ENCODE measurements at regions not wholly inside any gene's neighbourhood (a gene's known extent, or its start where the extent isn't known, plus 50 kb on each side); places are given as distances from the start of the nearest gene placed in this dataset.
A peak's percentile ranks its signal among the peaks of the same experiment; 100 is the strongest.

DNA sequence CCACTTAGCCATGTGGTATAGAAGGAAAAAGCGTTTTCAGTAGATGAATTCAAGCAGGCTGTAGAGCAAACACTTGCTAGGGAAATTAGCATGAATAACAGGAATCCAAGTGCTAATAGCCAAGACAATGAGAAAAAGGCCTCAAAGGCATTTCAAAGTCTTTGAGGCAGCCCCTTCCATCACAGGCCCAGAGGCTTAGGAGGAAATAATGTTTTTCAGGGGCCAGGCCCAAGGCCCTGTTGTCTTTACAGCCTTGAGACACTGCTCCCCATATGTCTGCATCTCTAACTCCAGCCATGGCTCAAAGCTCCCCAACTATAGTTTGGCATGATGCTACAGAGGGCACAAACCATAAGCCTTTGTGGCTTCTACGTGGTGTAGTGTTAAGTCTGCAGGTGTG lies 563.5 kb downstream of the TAF11L14 start:
- Histone ChIP-seq H2BK15ac (replicated peaks; ENCODE audit: low read depth) (no peak overlapping the region), H2AK5ac (ENCODE audit: low read length) (no peak overlapping the region), H2BK120ac (ENCODE audit: low read depth, low read length) (no peak overlapping the region), H3K79me1 (ENCODE audit: low read length) (no peaks in the 10 kb centered on the region), H4K5ac (ENCODE audit: low read length) (no peak overlapping the region), H3K4me1 (ENCODE audit: control insufficient read depth, low read depth, low read length) (no peaks in the 10 kb centered on the region), H3K36me3 (ENCODE audit: control insufficient read depth, insufficient read depth, low read length) (no peaks in the 10 kb centered on the region), H3K27ac (ENCODE audit: low read depth, low read length) (no peak overlapping the region), H3K18ac (ENCODE audit: low read length) (no peak overlapping the region), H3K9ac (ENCODE audit: low read length) (no peak overlapping the region), H3K4me3 (ENCODE audit: low read length) (no peak overlapping the region), H3K4me2 (ENCODE audit: low read length) (no peak overlapping the region), H2BK5ac (ENCODE audit: low read length) (no peak overlapping the region), H3K27me3 (ENCODE audit: insufficient read depth, low read length, poor library complexity) (no peaks in the 10 kb centered on the region), H3K4ac (ENCODE audit: low read depth, low read length) (no peak overlapping the region), H3K79me2 (ENCODE audit: control insufficient read depth, insufficient read depth, low read length) (no peaks in the 10 kb centered on the region), H3K56ac (ENCODE audit: low read length) (no peak overlapping the region), H3K23ac (ENCODE audit: low read length) (no peak overlapping the region), H4K8ac (ENCODE audit: low read depth, low read length) (no peak overlapping the region)
- DNase-seq, result peak; percentile 7
- no CpG with 5 or more reads among the region's 2 CpGs for WGBS (ENCODE audit: extremely low coverage, insufficient coverage, low lambda C conversion rate)

DNA sequence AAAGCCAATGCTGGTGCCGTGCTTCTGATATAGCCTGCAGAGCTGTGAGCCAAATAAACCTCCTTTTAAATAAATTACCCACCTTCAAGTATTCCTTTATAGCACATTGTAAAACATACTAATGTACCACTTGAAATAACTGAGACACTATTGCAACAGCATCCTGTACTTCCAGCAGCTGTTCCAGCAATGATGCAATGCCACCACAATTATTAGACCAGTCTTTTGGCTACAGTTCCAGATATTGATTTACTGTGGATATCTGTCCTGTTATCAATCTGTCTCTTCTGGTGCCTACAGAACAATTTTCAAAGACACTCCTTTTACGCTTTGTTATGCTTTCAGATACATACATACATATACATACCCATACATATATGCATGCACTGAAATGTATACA lies 567.9 kb downstream of the TAF11L14 start:
- no peak overlapping the region for H3K4me2 ChIP-seq (ENCODE audit: low read length)
- no peak overlapping the region for H3K18ac ChIP-seq (ENCODE audit: low read length)
- no peak overlapping the region for H3K4ac ChIP-seq (ENCODE audit: low read depth, low read length)
- no peak for DNase-seq
- H3K56ac ChIP-seq (ENCODE audit: low read length), result no peak overlapping the region
- no peaks in the 10 kb centered on the region for H3K27me3 ChIP-seq (ENCODE audit: insufficient read depth, low read length, poor library complexity)
- no peak overlapping the region for H2BK5ac ChIP-seq (ENCODE audit: low read length)
- no peak overlapping the region for H2BK120ac ChIP-seq (ENCODE audit: low read depth, low read length)
- no peaks in the 10 kb centered on the region for H3K79me2 ChIP-seq (ENCODE audit: control insufficient read depth, insufficient read depth, low read length)
- H3K4me3 ChIP-seq (ENCODE audit: low read length), result no peak overlapping the region
- H4K5ac ChIP-seq (ENCODE audit: low read length), result no peak overlapping the region
- H3K23ac ChIP-seq (ENCODE audit: low read length), result no peak overlapping the region
- H3K79me1 ChIP-seq (ENCODE audit: low read length), result no peaks in the 10 kb centered on the region
- H3K9ac ChIP-seq (ENCODE audit: low read length), result no peak overlapping the region
- H2BK15ac ChIP-seq (replicated peaks; ENCODE audit: low read depth), result no peak overlapping the region
- no peaks in the 10 kb centered on the region for H3K36me3 ChIP-seq (ENCODE audit: control insufficient read depth, insufficient read depth, low read length)
- H3K4me1 ChIP-seq (ENCODE audit: control insufficient read depth, low read depth, low read length), result no peaks in the 10 kb centered on the region
- H3K27ac ChIP-seq (ENCODE audit: low read depth, low read length), result no peak overlapping the region
- no peak overlapping the region for H4K8ac ChIP-seq (ENCODE audit: low read depth, low read length)
- WGBS (ENCODE audit: extremely low coverage, insufficient coverage, low lambda C conversion rate), result no CpG with 5 or more reads among the region's 2 CpGs
- no peak overlapping the region for H2AK5ac ChIP-seq (ENCODE audit: low read length)

DNA sequence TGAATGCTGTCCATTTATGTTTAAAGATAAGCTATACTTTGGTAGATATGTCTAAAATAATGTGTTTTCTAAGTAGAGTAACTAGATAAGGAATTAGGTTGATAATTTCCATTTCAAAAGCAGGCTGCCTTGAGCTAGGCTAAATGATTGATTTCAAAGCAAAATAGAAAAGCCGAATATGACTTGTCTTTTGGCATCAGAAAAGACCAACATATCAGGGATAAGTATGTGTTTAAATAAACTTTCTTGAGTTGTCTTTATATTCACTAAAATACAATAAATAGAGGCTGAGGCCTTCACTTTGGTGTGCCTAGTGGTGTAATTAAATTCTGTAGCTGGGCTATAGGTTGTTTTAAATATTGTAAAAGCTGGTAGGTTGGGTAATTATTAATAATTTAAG lies 569.0 kb downstream of the TAF11L14 start:
- H3K4ac ChIP-seq (ENCODE audit: low read depth, low read length), result no peak overlapping the region
- no peaks in the 10 kb centered on the region for H3K36me3 ChIP-seq (ENCODE audit: control insufficient read depth, insufficient read depth, low read length)
- no peak overlapping the region for H3K23ac ChIP-seq (ENCODE audit: low read length)
- no peak overlapping the region for H3K4me2 ChIP-seq (ENCODE audit: low read length)
- H2AK5ac ChIP-seq (ENCODE audit: low read length), result no peak overlapping the region
- no peak overlapping the region for H2BK5ac ChIP-seq (ENCODE audit: low read length)
- H2BK120ac ChIP-seq (ENCODE audit: low read depth, low read length), result no peak overlapping the region
- H4K8ac ChIP-seq (ENCODE audit: low read depth, low read length), result no peak overlapping the region
- H4K5ac ChIP-seq (ENCODE audit: low read length), result no peak overlapping the region
- H3K9ac ChIP-seq (ENCODE audit: low read length), result no peak overlapping the region
- H3K4me1 ChIP-seq (ENCODE audit: control insufficient read depth, low read depth, low read length), result no peaks in the 10 kb centered on the region
- H3K79me2 ChIP-seq (ENCODE audit: control insufficient read depth, insufficient read depth, low read length), result no peaks in the 10 kb centered on the region
- H3K18ac ChIP-seq (ENCODE audit: low read length), result no peak overlapping the region
- no CpG with 5 or more reads among the region's 1 CpG for WGBS (ENCODE audit: extremely low coverage, insufficient coverage, low lambda C conversion rate)
- no peaks in the 10 kb centered on the region for H3K27me3 ChIP-seq (ENCODE audit: insufficient read depth, low read length, poor library complexity)
- H3K27ac ChIP-seq (ENCODE audit: low read depth, low read length), result no peak overlapping the region
- H3K4me3 ChIP-seq (ENCODE audit: low read length), result no peak overlapping the region
- H3K56ac ChIP-seq (ENCODE audit: low read length), result no peak overlapping the region
- no peaks in the 10 kb centered on the region for H3K79me1 ChIP-seq (ENCODE audit: low read length)
- DNase-seq, result no peak
- H2BK15ac ChIP-seq (replicated peaks; ENCODE audit: low read depth), result no peak overlapping the region

DNA sequence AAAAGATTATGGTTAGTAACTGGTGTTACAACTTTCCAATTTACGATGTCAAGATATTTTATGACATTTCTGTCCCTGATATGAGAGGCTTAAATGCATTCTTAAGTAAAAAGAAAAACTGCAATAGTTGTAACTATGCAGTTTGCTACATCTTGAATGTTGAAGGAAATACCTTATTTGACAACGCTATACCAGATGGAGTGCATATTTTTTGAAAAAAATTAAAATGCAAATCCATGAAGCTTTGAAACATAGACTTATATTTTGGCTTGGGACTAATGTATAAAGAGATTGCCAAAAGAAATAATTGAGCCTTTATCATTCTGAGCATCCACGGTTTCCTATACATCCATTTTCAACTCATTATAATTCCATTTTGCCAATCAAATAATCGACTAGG lies 579.4 kb downstream of the TAF11L14 start:
- DNase-seq, result no peak
- Histone ChIP-seq H2BK120ac (ENCODE audit: low read depth, low read length) (no peak overlapping the region), H3K9ac (ENCODE audit: low read length) (no peak overlapping the region), H3K79me2 (ENCODE audit: control insufficient read depth, insufficient read depth, low read length) (no peaks in the 10 kb centered on the region), H2BK15ac (replicated peaks; ENCODE audit: low read depth) (no peak overlapping the region), H4K5ac (ENCODE audit: low read length) (no peak overlapping the region), H3K36me3 (ENCODE audit: control insufficient read depth, insufficient read depth, low read length) (no peaks in the 10 kb centered on the region), H4K8ac (ENCODE audit: low read depth, low read length) (no peak overlapping the region), H3K27me3 (ENCODE audit: insufficient read depth, low read length, poor library complexity) (no peaks in the 10 kb centered on the region), H2AK5ac (ENCODE audit: low read length) (no peak overlapping the region), H3K79me1 (ENCODE audit: low read length) (no peaks in the 10 kb centered on the region), H3K4me3 (ENCODE audit: low read length) (no peak overlapping the region), H3K18ac (ENCODE audit: low read length) (no peak overlapping the region), H3K4me2 (ENCODE audit: low read length) (no peak overlapping the region), H2BK5ac (ENCODE audit: low read length) (no peak overlapping the region), H3K56ac (ENCODE audit: low read length) (no peak overlapping the region), H3K4ac (ENCODE audit: low read depth, low read length) (no peak overlapping the region), H3K4me1 (ENCODE audit: control insufficient read depth, low read depth, low read length) (no peaks in the 10 kb centered on the region), H3K23ac (ENCODE audit: low read length) (no peak overlapping the region), H3K27ac (ENCODE audit: low read depth, low read length) (no peak overlapping the region)
- 100% methylated on average over 1 of the region's 4 CpGs for WGBS (ENCODE audit: extremely low coverage, insufficient coverage, low lambda C conversion rate)

DNA sequence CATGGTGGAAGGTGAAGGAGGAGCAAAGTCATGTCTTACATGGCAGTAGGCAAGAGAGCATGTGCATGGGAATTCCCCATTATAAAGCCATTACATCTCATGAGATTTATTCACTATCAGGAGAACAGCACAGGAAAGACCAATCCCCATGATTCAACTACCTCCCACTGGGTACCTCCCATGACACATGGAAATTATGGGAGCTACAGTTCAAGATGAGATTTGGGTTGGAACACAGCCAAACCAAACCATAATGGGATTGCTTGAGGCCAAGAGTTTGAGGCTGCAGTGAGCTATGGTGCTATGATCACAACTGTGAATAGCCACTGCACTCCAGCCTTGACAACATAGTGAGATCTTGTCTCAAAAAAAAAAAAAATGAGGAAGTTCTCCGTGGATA lies 581.8 kb downstream of the TAF11L14 start:
- no peaks in the 10 kb centered on the region for H3K4me1 ChIP-seq (ENCODE audit: control insufficient read depth, low read depth, low read length)
- no peak overlapping the region for H3K23ac ChIP-seq (ENCODE audit: low read length)
- no peak overlapping the region for H2BK15ac ChIP-seq (replicated peaks; ENCODE audit: low read depth)
- H3K9ac ChIP-seq (ENCODE audit: low read length), result no peak overlapping the region
- no peak overlapping the region for H4K5ac ChIP-seq (ENCODE audit: low read length)
- no peak overlapping the region for H3K4me3 ChIP-seq (ENCODE audit: low read length)
- H3K27ac ChIP-seq (ENCODE audit: low read depth, low read length), result no peak overlapping the region
- H3K36me3 ChIP-seq (ENCODE audit: control insufficient read depth, insufficient read depth, low read length), result no peaks in the 10 kb centered on the region
- no peaks in the 10 kb centered on the region for H3K27me3 ChIP-seq (ENCODE audit: insufficient read depth, low read length, poor library complexity)
- no peak overlapping the region for H4K8ac ChIP-seq (ENCODE audit: low read depth, low read length)
- H3K56ac ChIP-seq (ENCODE audit: low read length), result no peak overlapping the region
- WGBS (ENCODE audit: extremely low coverage, insufficient coverage, low lambda C conversion rate), result no CpG with 5 or more reads among the region's 1 CpG
- H3K4me2 ChIP-seq (ENCODE audit: low read length), result no peak overlapping the region
- H3K18ac ChIP-seq (ENCODE audit: low read length), result no peak overlapping the region
- no peak overlapping the region for H3K4ac ChIP-seq (ENCODE audit: low read depth, low read length)
- no peak overlapping the region for H2BK5ac ChIP-seq (ENCODE audit: low read length)
- no peaks in the 10 kb centered on the region for H3K79me1 ChIP-seq (ENCODE audit: low read length)
- no peak overlapping the region for H2AK5ac ChIP-seq (ENCODE audit: low read length)
- DNase-seq, result no peak
- H2BK120ac ChIP-seq (ENCODE audit: low read depth, low read length), result no peak overlapping the region
- H3K79me2 ChIP-seq (ENCODE audit: control insufficient read depth, insufficient read depth, low read length), result no peaks in the 10 kb centered on the region

DNA sequence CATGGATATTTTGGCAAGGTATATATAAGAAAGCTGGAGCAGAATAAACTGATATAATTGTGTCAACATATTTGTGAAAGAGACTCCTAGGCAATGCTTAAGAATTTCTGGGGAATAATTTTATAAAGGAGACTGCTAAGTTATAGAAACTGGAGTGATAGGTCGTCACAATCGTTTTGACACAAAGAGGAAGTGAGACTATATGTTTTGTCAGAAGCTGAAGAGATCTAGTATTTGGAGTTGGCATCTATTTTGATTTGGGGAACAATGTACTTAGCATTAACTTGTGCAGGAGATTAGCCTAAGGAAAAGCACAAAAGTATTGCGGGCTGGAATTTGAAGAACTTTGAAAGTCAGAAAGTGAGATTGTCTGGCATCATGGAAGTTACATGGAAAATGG lies 582.5 kb downstream of the TAF11L14 start:
- no peak overlapping the region for H3K56ac ChIP-seq (ENCODE audit: low read length)
- H2BK15ac ChIP-seq (replicated peaks; ENCODE audit: low read depth), result no peak overlapping the region
- H3K23ac ChIP-seq (ENCODE audit: low read length), result no peak overlapping the region
- H3K27me3 ChIP-seq (ENCODE audit: insufficient read depth, low read length, poor library complexity), result no peaks in the 10 kb centered on the region
- H2BK5ac ChIP-seq (ENCODE audit: low read length), result no peak overlapping the region
- no peak overlapping the region for H3K9ac ChIP-seq (ENCODE audit: low read length)
- no peaks in the 10 kb centered on the region for H3K79me1 ChIP-seq (ENCODE audit: low read length)
- H3K4me1 ChIP-seq (ENCODE audit: control insufficient read depth, low read depth, low read length), result no peaks in the 10 kb centered on the region
- H2BK120ac ChIP-seq (ENCODE audit: low read depth, low read length), result no peak overlapping the region
- no peak for DNase-seq
- H3K27ac ChIP-seq (ENCODE audit: low read depth, low read length), result no peak overlapping the region
- WGBS (ENCODE audit: extremely low coverage, insufficient coverage, low lambda C conversion rate), result no CpG with 5 or more reads among the region's 3 CpGs
- H4K5ac ChIP-seq (ENCODE audit: low read length), result no peak overlapping the region
- no peak overlapping the region for H3K4me3 ChIP-seq (ENCODE audit: low read length)
- no peaks in the 10 kb centered on the region for H3K79me2 ChIP-seq (ENCODE audit: control insufficient read depth, insufficient read depth, low read length)
- H4K8ac ChIP-seq (ENCODE audit: low read depth, low read length), result no peak overlapping the region
- no peak overlapping the region for H2AK5ac ChIP-seq (ENCODE audit: low read length)
- H3K18ac ChIP-seq (ENCODE audit: low read length), result no peak overlapping the region
- H3K4ac ChIP-seq (ENCODE audit: low read depth, low read length), result no peak overlapping the region
- no peaks in the 10 kb centered on the region for H3K36me3 ChIP-seq (ENCODE audit: control insufficient read depth, insufficient read depth, low read length)
- no peak overlapping the region for H3K4me2 ChIP-seq (ENCODE audit: low read length)
